Endothelial cell (in vitro differentiated cells): ENCODE measurements at regions not wholly inside any gene's neighbourhood (a gene's known extent, or its start where the extent isn't known, plus 50 kb on each side); places are given as distances from the start of the nearest gene placed in this dataset.

Experiments used
- DNase-seq: peaks from one replicate; pipeline ENCODE4 v3.0.0; 2021; ENCODE audit warnings: low spot score
- H3K27ac Mint-ChIP-seq: one replicate; pipeline ENCODE4 v1.8.0; 2021; ENCODE audit warnings: mixed read lengths, inconsistent platforms; ENCODE audit not compliant: unreplicated experiment
- H3K27me3 Mint-ChIP-seq: one replicate; pipeline ENCODE4 v1.8.0; 2021; ENCODE audit warnings: mild to moderate bottlenecking, moderate library complexity, mixed read lengths, inconsistent platforms; ENCODE audit not compliant: unreplicated experiment
- H3K36me3 Mint-ChIP-seq: one replicate; pipeline ENCODE4 v1.8.0; 2021; ENCODE audit warnings: mild to moderate bottlenecking, low read depth, mixed read lengths, inconsistent platforms; ENCODE audit not compliant: unreplicated experiment
- H3K4me1 Mint-ChIP-seq: one replicate; pipeline ENCODE4 v1.8.0; 2021; ENCODE audit warnings: mild to moderate bottlenecking, mixed read lengths, inconsistent platforms; ENCODE audit not compliant: unreplicated experiment
- H3K4me3 Mint-ChIP-seq: one replicate; pipeline ENCODE4 v1.8.0; 2021; ENCODE audit warnings: mild to moderate bottlenecking, mixed read lengths, inconsistent platforms; ENCODE audit not compliant: unreplicated experiment
- H3K9me3 Mint-ChIP-seq: one replicate; pipeline ENCODE4 v1.8.0; 2021; ENCODE audit warnings: mixed read lengths, inconsistent platforms; ENCODE audit not compliant: unreplicated experiment
- CTCF ChIP-seq: fragments of 200-600 bp; sonication (generic); IDR thresholded peaks from one replicate; pipeline ENCODE4 v1.5.0; 2021; ENCODE audit warnings: antibody characterized with exemption; ENCODE audit not compliant: unreplicated experiment

GRCh38 chr21:14712121-14712715 is 166.1 kb upstream of the SAMSN1 start:
- no peaks in the 10 kb centered on the region for H3K27me3 Mint-ChIP-seq
- TF ChIP-seq CTCF: no peak
- H3K27ac Mint-ChIP-seq: no peak overlapping the region
- no peaks in the 10 kb centered on the region for H3K9me3 Mint-ChIP-seq
- no peak overlapping the region for H3K4me3 Mint-ChIP-seq
- no peak for DNase-seq
- peaks cover 5% of the 10 kb centered on the region for H3K4me1 Mint-ChIP-seq
- no peaks in the 10 kb centered on the region for H3K36me3 Mint-ChIP-seq

- H3K4me3 Mint-ChIP-seq: no peak overlapping the region
- DNase-seq: no peak
- H3K36me3 Mint-ChIP-seq: no peaks in the 10 kb centered on the region
- H3K27me3 Mint-ChIP-seq: no peaks in the 10 kb centered on the region
- no peak overlapping the region for H3K27ac Mint-ChIP-seq
- no peaks in the 10 kb centered on the region for H3K9me3 Mint-ChIP-seq
- TF ChIP-seq CTCF: no peak
- peaks cover 3% of the 10 kb centered on the region for H3K4me1 Mint-ChIP-seq
Measured at GRCh38 chr21:14711287-14711686, 165.2 kb upstream of the SAMSN1 start.

- H3K4me3 Mint-ChIP-seq: no peak overlapping the region
- no peak overlapping the region for H3K27ac Mint-ChIP-seq
- H3K27me3 Mint-ChIP-seq: no peaks in the 10 kb centered on the region
- no peak for TF ChIP-seq CTCF
- DNase-seq: no peak
- no peaks in the 10 kb centered on the region for H3K4me1 Mint-ChIP-seq
- no peaks in the 10 kb centered on the region for H3K36me3 Mint-ChIP-seq
- H3K9me3 Mint-ChIP-seq: no peaks in the 10 kb centered on the region
Measured at GRCh38 chr21:14707511-14708020, 161.5 kb upstream of the SAMSN1 start.

- no peaks in the 10 kb centered on the region for H3K27me3 Mint-ChIP-seq
- no peaks in the 10 kb centered on the region for H3K9me3 Mint-ChIP-seq
- H3K4me3 Mint-ChIP-seq: no peak overlapping the region
- H3K4me1 Mint-ChIP-seq: no peaks in the 10 kb centered on the region
- no peaks in the 10 kb centered on the region for H3K36me3 Mint-ChIP-seq
- TF ChIP-seq CTCF: no peak
- DNase-seq: no peak
- no peak overlapping the region for H3K27ac Mint-ChIP-seq
Measured at GRCh38 chr21:14706712-14707510, 160.8 kb upstream of the SAMSN1 start.
